ENCODE measurements at regions not wholly inside any gene's neighbourhood (a gene's known extent, or its start where the extent isn't known, plus 50 kb on each side); places are given as distances from the start of the nearest gene placed in this dataset.
"Not testable (repeated sequence)": the region's sequence is repeated elsewhere in the genome, so short reads cannot be mapped to it uniquely, and the experiment has no call there.

- no peak for DNase-seq
Measured at GRCh38 chr17:70464995-70465394, 295.7 kb downstream of the KCNJ2 start.

DNA sequence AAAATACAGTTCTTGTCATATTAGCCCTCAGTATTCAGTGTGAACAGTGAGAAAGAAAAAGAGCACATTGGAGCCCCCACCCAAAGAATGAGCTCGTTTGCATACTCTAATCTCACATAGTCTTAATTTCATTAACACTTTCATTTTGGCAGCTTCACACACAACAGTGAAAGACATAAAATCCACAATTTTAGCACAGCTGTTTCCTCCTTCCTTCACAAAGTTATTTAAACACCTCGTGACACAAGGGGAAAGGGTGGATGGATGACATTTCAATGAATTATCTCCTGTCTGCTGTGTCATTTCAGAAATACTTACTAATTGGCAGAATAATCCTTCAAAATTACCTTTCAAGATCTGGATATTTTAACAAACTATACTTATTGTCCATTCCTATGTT lies 299.3 kb downstream of the KCNJ2 start:
- no peak for DNase-seq

DNA sequence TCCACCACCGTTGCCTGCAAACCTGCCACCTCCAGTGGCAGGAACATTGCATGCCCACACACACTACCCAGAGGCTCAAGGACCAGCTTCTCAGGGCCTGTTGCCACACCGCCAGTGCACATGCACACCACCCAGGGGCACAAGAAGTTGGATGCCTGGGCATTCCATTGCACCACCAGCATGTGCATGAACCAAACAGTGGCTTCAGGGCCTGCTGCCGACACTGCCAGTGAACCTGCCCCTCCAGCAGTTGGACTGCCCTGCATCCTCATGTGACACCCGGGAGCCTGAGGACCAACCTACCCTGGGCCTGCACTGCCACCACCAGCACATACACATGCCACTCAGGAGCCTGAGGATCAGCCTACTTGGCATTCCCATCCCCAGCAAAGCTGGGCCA lies 303.7 kb downstream of the KCNJ2 start:
- DNase-seq, result no peak

DNA sequence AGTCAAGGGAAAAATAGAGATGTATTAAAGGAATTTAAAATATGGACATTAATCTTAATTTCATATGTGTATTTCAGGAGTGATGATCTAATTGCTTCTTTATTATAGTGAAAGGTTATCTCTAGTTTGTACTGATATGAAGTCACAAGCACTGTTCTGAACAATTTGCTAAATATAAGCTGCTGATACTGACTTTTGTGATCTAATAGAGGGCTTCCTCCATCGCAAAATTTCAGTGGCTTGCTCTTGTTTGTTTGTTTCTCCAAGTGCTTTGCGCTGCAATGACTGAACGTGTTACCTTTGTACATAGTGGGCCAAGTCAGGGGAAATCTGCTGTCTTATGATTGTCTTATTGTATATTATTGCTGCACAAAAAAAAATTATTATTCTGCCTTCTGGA lies 307.0 kb downstream of the KCNJ2 start:
- no peak for DNase-seq

- DNase-seq, result no peak
Measured at GRCh38 chr17:70478902-70479301, 309.6 kb downstream of the KCNJ2 start.

DNA sequence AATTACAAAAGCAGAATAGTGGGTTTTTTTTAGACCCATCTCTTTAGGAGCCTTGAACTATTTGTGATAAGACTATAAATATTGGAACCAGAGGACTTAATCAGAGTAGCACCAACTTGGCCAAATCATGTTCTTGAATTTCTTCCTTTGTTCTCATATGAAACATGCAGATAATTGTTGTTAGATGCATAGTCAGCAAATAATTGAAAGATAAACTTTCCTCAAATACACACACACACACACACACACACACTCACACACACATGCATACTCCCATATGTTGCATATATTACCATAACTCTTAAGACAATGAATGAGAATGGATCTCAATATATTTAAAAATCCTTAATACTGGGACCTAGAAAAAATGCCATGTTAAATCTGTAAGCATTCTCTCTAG lies 310.4 kb downstream of the KCNJ2 start:
- no peak for DNase-seq

DNA sequence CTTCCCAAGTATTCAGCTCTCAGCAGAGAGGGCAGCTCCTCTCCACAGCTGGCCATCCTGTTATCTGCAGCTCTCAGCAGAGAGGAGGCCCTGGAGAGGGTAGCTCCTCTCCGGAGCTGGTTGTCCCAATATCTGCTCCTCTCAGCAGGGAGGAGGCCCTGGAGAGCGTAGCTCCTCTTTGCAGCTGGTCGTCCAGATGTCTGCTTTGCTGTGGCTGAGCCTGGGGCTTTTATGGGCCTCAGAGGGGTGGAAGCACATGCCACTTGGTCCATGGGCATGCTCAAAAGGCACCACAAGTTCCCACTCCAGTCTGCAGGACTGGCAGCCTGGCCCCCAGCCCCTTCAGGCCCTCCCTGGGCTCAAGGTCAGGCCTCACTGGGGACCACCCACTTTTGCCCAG lies 314.3 kb downstream of the KCNJ2 start:
- no peak for DNase-seq

GRCh38 chr17:70484050-70484449 lies 314.7 kb downstream of the KCNJ2 start:
- no peak for DNase-seq

GRCh38 chr17:70484496-70484895 lies 315.2 kb downstream of the KCNJ2 start:
- no peak for DNase-seq

GRCh38 chr17:70492368-70492767 lies 323.0 kb downstream of the KCNJ2 start:
- DNase-seq, result no peak

DNA sequence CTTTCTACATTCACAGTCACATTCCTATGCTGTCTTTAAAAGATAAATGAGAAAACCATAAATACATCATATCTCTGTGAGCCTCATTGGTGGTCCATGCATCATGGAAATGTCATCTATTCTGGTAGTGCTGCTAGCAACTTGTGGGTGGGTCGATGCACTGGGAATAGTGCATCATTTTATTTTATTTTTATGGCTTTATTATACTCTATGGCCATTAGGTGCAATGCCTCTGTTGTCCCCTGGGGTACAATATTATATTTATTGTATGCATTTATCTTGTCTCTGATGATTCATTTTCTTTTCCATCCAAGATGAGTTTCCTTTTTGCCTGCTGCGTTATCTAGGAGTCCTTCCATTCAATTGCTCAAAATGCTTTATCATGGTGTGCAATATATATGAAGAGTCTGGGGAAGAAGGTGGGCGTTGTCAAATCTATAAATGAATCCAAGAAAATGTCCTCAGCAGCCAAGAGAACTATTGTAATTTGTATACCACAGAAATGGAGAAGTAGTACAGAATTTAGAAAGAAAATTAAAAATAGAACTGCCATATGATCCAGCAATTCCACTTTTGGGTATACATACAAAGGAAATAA lies 324.0 kb downstream of the KCNJ2 start:
- DNase-seq, result no peak

DNA sequence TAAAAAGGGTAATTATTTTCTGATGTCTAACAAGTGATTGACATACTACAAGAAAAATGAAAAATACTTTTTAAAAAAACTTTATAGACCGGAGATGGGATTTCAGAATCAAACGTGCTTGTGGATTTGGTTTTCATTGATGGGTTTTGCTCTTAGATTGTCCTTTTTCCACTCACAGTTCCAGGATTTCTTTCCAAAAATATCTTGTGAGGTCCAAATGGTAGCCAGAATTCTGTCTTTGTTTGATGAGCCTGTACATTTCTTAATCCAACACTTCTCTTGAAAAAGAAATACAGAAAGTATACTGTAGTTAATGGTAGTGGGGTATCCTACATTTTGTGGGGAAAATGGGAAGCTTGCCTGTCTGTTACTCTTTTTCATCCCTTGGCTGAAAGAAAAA lies 329.3 kb downstream of the KCNJ2 start:
- DNase-seq, result no peak

GRCh38 chr17:70499067-70499786 lies 329.9 kb downstream of the KCNJ2 start:
- no peak for DNase-seq

- no peak for DNase-seq
Measured at GRCh38 chr17:70503449-70503848, 334.1 kb downstream of the KCNJ2 start.

GRCh38 chr17:70510288-70510687 lies 341.0 kb downstream of the KCNJ2 start:
- no peak for DNase-seq

DNA sequence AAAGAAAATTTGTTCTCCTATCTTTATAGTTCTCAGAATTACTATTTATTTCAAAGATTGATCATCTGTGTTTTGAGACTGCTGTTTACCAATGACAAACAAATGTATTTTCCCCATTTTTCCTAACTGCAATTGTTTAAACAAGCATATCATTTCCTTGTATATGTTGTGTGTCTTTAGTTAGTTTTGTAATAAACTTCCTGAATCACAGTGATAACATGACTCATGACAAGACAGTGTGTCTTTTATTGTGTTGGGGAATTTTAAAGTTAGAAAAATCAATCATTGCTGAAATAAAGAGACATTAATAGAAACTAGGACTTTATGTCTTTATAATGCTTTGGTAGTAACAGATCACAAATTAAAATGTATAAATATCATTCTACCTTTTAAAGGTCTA lies 348.5 kb downstream of the KCNJ2 start:
- DNase-seq, result no peak

DNA sequence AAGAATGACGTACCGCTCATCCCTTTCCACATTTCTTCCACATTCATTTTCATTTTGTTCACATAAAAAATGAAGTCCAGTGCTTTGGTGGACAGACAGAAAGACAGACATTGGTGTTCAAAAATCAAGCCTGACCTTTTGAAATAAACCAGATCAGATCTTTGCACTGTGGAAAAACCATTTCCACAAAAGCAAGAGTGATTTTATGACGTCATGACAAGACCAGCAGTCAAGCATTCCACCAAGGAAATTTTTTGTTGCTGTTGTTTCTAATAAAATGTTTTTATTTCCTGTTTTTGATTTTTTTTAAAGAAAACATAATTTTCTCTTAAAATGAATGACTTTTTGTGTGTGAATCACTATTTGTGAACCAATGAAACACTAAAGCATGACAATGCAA lies 350.0 kb downstream of the KCNJ2 start:
- DNase-seq, result no peak

DNA sequence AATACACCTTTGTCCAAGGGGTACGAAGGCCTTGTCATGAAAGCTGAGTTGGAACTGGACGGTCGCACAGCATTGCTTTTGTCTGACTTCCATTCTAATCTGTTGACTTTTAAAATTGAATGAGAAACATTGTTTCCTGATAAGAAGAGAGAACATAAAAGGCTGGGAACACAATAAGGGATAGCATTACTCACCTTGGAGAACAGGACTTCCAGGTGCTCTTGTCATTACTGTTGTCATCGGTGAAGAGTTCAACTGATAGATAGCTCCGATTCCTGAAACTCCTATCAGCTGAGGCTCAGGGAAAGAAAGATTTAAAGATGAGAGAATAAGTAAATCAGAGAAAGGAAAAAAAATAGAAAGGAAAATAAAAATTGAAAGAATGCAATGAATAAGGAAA lies 351.1 kb downstream of the KCNJ2 start:
- peak; percentile 80 for DNase-seq

DNA sequence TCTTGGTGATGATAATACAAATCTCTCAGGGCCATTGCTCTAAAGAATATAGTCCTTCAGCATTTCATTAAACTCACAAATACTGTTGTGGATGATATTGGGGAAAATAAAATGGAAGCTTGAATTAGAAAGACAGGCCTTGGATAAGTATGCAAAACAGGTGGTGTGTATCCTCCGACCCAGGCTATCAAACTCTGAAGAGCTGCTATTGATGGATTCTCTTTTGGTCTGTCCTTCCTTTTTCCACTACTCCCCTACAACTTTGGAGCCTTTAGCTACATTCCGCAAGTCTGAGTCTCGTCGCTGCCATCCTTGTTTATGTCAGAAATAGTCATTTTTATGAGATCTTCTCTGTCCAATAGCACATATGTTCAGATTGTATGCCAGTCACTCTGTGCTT lies 351.6 kb downstream of the KCNJ2 start:
- DNase-seq, result no peak

DNA sequence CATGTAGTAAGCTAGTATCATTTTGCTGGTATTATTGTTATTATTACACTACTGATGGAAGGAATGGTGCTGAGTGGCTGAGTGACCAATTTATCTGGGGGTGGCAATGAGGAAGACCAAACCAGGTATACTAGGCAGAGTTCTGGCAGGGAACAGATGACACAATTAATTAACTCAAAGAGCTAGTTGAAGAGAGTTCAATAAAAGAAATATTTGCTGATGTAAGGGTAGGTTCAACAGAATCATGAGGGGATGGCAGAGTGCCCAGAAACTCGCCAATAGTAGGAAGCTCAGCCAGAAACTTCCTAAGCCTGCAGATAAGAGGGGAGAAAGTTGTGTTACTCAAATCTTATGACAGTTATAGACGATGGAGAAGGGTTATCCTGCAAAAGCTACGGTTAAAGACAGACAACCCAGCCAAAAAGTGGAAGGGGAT lies 352.5 kb downstream of the KCNJ2 start:
- DNase-seq, result peak; percentile 54

DNA sequence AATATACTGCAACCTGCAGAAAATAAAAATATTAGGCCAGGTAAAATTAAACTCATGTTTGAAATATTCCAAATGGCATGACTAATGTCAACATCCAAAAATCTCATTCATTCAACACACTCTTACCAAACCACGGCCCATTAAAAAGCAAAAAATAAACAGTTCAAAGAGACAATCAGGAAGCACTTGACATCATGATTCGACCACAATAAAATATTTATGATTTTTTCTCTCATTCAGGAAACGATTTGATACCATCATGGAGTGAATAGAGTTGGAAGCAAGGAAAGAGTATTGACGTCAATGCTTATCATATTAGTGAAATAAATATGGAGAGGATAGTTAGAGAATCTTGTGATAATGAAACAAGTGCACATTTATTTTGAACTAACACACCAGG lies 354.1 kb downstream of the KCNJ2 start:
- DNase-seq, result peak; percentile 73

- DNase-seq, result not testable (repeated sequence)
Measured at GRCh38 chr17:70525035-70525434, 355.7 kb downstream of the KCNJ2 start.

DNA sequence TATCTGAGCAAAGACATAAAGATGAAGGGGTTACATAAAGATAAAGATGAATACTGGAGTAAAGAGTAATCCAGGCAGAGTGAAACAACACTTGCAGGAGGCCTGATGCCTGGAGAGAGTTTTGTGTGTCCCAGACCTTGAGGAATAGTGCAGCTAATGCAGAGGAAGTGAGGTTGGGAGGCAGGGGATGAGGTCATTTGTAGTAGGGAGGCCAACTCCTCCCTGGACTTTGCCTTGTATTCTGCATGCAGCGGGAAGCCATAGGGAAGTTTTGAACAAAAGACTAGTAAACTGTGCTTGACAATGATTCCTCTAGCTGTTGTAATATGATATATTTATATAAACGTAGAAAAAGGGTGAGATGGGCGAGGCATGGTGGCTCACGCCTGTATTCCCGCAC lies 356.6 kb downstream of the KCNJ2 start:
- no peak for DNase-seq

GRCh38 chr17:70527364-70527888 lies 358.1 kb downstream of the KCNJ2 start:
- DNase-seq, result no peak

DNA sequence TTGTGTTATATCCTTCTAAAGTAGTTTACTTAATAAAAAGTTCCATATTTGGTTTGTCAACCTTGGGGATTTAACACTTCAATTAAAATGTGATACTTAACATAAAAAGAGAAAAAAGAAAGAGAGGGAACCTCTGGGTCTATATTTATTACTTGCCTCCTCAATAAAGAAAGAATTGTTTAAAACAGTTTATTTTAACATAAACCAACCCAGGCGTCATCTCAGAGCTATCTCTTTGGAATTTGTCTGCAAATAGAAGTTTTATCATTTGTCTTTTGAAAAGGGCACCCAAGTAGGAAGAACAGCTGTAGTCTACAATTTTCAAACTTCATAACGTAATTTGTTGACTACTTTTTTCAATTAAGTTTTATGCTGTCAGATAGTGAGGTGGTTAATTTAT lies 364.1 kb downstream of the KCNJ2 start:
- no peak for DNase-seq

Measured in DMS153 (cell line).